DND-41 (cell line): ENCODE measurements at regions not wholly inside any gene's neighbourhood (a gene's known extent, or its start where the extent isn't known, plus 50 kb on each side); places are given as distances from the start of the nearest gene placed in this dataset.

ENCODE experiments used
- EZH2 ChIP-seq: IDR thresholded peaks from 3 replicates; pipeline ENCODE4 v1.6.1; 2012; ENCODE audit warnings: borderline replicate concordance, low read depth, mild to moderate bottlenecking, moderate library complexity, low read length, inconsistent platforms; ENCODE audit not compliant: severe bottlenecking
- TF ChIP-seq, protein P1 (sequence below): IDR thresholded peaks from 2 replicates; pipeline ENCODE4 v1.5.1; 2012; ENCODE audit warnings: borderline replicate concordance, low read length, moderate library complexity, mild to moderate bottlenecking; ENCODE audit not compliant: poor library complexity, severe bottlenecking; ENCODE audit errors: extremely low read depth

GRCh38 chr4:157818946-157819692 lies 353.7 kb downstream of the GASK1B start:
- TF ChIP-seq, protein P1, sequence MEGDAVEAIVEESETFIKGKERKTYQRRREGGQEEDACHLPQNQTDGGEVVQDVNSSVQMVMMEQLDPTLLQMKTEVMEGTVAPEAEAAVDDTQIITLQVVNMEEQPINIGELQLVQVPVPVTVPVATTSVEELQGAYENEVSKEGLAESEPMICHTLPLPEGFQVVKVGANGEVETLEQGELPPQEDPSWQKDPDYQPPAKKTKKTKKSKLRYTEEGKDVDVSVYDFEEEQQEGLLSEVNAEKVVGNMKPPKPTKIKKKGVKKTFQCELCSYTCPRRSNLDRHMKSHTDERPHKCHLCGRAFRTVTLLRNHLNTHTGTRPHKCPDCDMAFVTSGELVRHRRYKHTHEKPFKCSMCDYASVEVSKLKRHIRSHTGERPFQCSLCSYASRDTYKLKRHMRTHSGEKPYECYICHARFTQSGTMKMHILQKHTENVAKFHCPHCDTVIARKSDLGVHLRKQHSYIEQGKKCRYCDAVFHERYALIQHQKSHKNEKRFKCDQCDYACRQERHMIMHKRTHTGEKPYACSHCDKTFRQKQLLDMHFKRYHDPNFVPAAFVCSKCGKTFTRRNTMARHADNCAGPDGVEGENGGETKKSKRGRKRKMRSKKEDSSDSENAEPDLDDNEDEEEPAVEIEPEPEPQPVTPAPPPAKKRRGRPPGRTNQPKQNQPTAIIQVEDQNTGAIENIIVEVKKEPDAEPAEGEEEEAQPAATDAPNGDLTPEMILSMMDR = no peak
- TF ChIP-seq EZH2 = no peak
